HG03558 (cell line): ENCODE measurements at regions not wholly inside any gene's neighbourhood (a gene's known extent, or its start where the extent isn't known, plus 50 kb on each side); places are given as distances from the start of the nearest gene placed in this dataset.

ENCODE experiments used
- ATAC-seq: cut with Tn5 transposase; IDR thresholded peaks from one replicate; pipeline ENCODE4 v1.9.1; 2021; ENCODE audit warnings: moderate number of reproducible peaks; ENCODE audit not compliant: unreplicated experiment; ENCODE audit errors: extremely low read depth

DNA sequence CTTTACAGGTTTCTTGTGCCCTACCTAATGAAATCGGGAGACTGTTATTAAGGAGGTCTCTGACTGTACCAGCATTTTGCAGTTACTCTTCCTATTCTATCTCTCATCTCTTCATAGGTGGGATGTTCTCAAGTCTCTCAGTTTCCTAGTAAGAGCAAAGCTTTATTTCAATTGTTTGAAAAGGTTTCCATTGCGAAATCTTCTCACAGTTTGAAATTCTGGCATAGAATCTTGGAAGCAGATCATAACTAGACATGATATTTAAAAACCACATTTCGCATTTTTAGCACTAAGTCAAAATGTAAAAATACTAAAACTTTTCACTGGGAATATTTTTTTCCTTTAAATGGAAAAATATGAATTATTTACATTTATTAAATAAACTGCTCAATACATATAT lies 1311.4 kb downstream of the ROBO2 start:
- ATAC-seq = no peak

GRCh38 chr3:78353231-78353630 lies 1313.3 kb downstream of the ROBO2 start:
- ATAC-seq = no peak

GRCh38 chr3:78360849-78361248 lies 1321.0 kb downstream of the ROBO2 start:
- ATAC-seq = no peak

- no peak for ATAC-seq
Measured at GRCh38 chr3:78368636-78369345, 1328.9 kb downstream of the ROBO2 start.

GRCh38 chr3:78390221-78390620 lies 1350.3 kb downstream of the ROBO2 start:
- no peak for ATAC-seq

DNA sequence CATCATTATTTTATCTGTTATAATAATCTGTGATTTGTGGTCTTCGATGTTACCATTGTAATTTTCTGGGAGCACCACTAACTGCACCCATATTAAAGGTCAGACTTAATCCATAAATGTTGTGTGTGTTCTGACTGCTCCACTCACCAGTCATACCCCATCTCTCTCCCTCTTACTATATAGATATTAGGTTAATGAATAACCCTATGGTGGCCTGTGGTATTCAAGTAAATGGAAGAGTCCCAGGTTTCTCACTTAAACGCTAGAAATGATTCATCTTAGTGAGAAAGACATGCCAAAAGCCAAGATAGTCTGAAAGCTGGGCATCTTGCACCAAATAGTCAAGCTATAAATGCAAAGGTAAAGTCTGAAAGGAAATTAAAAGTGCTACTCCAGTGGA lies 1358.5 kb downstream of the ROBO2 start:
- no peak for ATAC-seq

DNA sequence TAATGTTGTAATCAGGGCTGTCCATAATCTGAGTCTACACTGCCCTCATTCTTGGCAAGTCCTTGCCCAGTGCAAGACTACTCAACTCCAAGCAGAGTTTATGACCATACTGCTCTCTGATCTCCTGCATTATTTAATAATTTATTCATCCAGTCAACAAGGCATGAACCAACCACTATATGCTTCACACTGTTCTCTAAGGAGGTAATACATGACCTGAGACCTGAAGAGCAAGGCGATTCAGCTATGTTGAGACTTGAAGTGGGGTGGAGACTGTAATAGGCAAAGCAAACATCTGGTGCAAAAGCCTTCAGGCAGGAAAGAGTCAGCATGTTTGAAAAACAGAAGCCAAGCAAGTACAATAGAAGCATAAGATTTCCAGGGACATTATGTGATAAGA lies 1362.8 kb downstream of the ROBO2 start:
- ATAC-seq = no peak

DNA sequence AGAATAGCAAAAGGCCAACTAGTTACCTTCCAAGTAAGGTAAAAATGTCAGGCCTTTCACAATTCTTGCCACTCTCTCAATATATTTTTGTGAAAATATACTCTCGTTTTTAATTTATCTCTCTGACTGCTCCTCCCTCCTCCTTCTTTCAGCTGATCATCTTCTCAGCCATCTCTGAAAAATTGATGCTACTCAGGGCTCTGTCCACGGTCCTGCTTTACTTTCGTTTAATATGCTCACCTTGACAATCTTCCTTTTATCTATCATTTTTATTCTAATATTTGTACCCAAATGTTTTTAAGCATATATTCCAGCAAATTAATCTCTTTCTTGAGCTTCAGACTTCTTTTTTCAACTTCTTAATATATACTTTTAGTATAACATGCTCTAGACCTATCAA lies 1362.1 kb downstream of the ROBO1 start:
- ATAC-seq = no peak

GRCh38 chr3:78406396-78406795 lies 1361.4 kb downstream of the ROBO1 start:
- no peak for ATAC-seq

DNA sequence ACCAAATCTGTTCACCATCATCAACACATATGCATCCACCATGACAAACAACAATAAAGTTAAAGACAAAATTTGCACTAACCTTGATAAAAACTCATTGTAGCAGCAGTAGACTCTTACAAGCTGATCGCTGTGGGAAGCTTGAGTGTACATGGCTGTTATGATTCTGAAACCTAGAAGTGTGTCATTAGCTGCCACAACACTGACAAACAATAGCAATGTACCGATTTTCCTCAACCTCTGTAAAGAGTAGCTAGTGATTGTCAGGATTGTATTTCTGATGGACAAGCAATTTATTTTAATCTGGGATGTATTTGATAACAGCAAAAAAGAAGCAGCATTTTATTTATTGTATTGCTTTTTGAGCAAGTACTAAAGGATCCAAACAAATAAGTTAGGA lies 1357.7 kb downstream of the ROBO1 start:
- no peak for ATAC-seq

DNA sequence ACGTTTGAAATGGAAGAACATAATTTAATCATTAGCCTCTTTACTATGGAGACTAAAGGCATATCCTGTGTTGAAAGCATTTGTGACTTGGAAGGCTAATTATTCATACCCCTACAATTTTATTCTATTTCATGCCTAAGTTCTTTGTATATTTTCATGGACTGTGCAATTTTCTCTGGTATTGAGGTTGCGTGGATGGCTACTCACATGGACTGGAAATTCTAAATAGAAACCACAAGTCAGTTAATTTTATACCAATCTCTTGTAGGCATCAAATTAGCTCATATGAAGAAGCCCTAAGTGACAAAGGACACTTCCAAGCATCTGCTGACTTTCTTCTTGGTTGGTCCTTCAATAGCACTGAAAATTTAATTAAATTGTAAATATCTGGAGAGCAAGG lies 1353.5 kb downstream of the ROBO1 start:
- ATAC-seq = no peak

- ATAC-seq = no peak
Measured at GRCh38 chr3:78420611-78421010, 1347.2 kb downstream of the ROBO1 start.

- ATAC-seq = no peak
Measured at GRCh38 chr3:78421247-78421966, 1346.4 kb downstream of the ROBO1 start.

GRCh38 chr3:78424656-78425055 lies 1343.1 kb downstream of the ROBO1 start:
- no peak for ATAC-seq

DNA sequence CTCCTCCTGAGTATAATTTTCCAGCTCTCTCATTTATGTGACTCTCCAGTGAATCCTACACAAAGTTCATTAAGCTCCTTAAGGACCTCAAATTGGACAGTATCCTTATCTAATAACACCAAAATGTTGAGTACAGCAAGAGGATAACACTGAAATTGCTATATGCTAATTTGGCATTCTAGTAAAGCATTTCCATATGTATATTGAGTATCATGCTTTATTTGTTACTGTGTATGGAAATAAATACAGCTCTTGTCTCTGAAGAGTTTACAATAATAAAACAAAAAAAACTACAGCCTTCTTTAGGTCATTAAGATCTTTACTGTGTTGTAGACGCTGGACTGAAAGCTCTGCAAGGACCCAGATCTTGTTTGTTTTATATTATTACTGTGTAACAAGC lies 1341.3 kb downstream of the ROBO1 start:
- no peak for ATAC-seq

DNA sequence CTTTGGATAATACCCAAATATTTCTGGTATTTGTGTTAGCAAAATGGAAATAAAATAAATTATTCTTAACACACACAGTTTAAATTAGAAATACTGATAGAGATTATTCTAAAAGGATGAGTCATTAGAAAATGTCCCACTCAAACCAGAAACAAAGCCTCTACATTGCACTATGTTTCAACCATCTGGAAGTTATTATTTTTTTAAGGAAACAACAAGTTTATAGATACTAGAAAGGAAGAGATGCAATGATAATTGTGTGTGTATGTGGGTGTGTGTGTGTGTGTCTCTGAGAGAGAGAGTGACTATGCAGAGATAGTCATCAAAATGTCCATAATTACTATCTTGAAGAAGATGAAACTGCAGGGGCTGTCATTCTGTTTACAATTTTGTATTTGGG lies 1340.5 kb downstream of the ROBO1 start:
- ATAC-seq = no peak

DNA sequence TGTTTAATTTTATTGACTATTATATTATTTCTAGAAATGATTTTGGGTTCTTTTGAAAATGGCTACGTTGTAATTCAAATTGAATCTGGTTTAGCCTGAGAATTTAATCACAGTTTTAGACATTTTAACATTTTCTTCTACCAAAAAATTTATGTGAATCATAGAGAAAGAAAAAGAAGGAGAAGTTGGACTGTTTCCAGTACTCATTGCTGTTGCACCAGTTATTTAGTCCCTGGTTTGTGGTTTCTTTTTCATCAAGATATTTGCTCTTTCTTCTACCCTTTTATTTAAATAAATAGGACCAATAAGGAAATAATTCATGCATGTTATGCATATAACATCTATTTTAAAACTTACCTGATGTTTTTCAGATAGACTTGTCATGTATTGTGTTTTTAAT lies 1337.1 kb downstream of the ROBO1 start:
- ATAC-seq = no peak

GRCh38 chr3:78434801-78435200 lies 1333.0 kb downstream of the ROBO1 start:
- no peak for ATAC-seq

DNA sequence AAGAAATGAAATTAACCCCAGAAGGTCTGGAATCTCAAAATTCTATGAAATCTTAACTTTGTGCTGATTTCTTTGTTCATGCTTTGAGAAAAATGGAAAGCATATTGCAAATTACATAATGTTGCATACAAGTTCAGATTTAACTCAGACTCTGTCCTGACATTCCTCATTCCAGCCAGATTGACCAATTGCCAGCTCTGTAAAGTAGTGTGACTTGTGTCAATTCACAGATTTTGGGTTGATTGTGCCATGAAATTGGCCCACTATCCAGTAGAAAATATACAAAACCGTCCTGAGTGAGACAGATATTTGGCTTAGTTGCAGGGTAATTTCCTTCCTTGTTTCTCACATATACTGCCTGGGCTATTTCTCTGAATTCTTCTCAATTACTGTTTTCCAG lies 1312.6 kb downstream of the ROBO1 start:
- ATAC-seq = no peak

DNA sequence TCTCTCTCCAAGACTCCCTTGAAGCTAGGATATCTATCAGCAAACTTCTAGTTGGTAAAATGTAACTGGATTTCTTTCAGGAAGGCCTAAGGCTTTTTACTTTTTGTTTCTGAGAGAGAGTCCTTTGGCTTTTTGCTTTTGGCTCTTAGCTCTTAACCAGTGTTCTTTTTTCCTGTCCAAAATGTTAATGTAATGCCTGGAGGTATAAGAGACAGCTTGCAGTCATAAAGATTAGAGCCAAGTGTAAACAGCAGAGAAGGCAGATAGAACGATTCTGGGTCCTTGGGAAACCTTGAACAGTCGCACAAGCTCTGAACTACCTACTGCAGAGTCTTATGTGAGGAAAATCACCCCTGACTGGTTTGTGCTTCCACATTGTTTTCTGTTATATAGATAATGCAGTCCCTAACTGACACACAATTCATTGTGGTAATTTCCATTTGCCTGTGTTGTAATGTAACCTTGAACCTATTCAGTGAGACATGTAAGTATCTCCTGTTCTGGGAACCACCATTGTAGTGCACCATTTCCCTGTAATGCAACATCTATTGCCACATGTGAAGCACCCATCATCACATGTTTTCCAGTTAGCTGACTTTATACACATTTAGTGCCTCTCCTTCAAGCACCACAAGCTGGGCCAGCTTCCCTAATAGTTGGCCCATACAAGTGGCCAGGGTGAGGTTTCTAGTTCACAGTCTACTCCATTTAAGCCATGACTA lies 1311.9 kb downstream of the ROBO1 start:
- ATAC-seq = no peak

GRCh38 chr3:78459796-78460195 lies 1308.0 kb downstream of the ROBO1 start:
- no peak for ATAC-seq
